ENCODE measurements at regions not wholly inside any gene's neighbourhood (a gene's known extent, or its start where the extent isn't known, plus 50 kb on each side); places are given as distances from the start of the nearest gene placed in this dataset.

DNA sequence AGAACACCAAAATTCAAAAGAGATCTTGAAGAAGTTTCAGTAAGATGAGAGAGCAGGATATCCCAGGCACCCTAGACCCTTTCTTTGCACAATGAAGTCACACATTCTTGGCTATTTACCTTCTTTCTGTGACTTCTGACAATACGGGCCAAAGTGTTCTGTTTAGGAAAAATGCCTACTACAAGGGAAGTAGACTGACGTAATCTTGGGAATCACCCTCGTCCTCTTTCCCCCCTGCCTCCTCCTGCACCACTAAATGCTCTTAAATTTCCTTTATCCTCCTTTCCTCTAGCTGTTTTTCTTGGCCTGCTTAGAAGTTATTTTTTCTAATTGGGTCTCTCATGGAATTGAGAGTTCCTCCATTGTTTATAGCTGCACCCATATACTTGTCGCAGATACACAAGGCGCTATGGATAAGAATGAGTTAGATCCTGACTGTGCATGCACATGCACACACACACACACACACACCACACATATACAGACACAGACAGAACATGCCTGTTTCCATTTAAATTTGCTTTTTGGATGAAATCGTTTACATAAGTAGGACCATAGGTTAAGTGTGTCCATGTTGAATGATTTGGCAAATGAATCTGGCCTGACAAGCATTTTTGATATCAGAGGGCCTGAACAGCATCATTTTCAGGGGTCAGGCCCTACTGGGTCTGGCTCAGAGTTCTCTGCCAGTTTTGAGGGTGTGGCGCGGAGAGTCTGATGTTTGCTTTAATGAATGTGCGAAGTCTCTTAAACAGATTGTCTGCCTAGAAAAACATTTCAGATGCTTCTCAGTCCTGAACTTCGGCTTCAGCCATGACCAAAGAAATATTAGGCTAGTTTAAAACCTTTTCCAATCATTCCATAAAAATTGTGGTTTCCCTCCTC lies 131.9 kb upstream of the NT5C1B start:
- no peak for DNase-seq (ENCODE audit: low read depth)

DNA sequence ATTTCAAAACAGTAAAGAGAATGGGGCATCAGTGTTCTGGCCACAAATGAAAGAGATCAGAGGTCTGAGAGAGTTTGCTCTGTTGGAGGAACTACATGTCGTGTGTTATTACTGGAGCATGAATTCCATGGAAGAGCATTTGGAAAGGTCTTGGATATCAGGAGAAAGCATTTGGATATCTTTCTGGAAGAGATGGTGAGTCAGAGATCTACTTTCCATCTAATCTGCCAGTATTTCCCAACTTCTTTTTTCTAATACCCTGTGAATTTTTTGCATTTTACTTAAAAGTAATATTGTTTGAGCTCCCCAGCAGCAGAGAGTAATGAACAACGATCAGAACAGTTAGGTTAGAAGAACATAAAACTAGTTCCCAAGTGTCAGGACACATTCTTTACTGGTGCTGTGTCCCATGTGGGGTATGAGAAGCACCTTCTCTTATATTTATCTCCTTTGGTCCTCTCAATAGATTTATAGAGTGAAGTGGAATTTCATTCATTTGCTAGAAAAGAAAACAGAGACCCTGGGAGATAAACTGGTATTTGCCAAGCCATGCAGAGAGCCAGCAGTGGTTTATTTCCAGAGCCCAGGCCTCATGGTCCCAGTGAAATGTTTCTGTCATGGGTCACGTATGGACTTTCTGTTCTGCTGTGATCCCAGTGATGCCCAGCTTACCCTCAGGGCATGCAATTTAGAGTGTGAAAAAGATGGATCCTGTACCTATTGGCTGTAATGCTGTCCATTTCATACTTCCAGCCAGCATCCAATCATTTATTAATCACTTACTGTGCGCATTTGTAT lies 130.8 kb upstream of the NT5C1B start:
- DNase-seq (ENCODE audit: low read depth): no peak

DNA sequence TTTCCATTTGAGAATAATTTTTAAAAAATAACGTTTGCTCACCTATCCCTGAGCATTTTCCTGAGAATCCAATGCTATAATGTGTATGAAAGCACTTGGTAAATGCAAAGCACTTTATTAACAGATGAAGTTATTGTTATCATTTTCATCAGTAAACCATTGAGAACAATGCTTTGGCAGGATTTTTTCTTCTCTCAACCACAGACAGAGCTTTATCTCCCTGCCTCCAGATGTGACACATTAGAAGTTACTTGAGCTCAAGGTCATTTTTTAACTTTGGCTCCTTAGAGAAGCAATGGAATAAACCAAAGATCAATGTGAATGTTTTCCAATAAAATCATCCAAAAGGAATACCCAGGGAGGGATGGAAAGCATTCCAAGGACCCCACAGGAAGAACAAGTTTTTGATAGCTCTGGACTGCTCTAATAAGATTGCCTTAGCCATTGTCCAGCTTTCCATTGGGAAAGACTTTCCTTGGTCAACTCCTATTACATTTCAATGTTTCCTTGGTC lies 118.9 kb upstream of the NT5C1B start:
- no peak for DNase-seq (ENCODE audit: low read depth)

DNA sequence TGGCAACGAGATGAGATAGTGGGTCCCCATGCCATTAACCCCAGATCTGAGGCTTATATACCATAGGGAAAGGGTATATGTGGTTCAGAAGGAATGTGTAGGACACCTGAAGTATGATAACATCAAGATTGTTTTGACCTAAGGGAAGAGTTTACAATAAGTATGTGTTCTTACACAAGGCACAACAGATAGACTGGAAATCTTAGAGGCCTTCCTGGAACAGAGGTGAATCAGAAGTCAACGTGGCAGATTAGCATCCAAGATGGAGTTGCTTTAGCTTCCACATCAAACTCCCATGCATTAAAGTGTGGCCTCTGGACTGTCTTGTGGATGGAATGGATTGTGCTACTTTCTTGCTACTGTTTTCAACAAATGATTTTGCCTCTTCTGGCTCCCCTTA lies 116.6 kb upstream of the NT5C1B start:
- no peak for DNase-seq (ENCODE audit: low read depth)

DNA sequence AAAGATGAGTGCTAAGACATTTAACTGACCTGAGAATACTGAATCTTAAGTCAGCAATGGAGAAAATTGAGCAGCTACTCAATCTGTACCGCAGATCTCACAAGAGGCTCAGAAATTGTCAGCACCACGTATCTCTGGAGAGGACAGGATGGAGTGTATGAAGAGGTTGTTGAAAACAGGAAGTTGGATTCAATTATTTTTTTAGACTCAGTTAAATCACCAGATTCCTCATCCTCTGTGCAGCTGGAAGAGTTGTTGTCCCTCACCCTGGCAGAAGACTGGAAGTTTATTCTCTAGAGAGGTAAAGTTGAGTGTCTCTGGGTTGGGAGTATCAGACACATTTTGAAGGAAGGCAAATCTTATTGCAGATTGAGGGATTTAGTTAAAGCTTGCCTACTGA lies 114.9 kb upstream of the NT5C1B start:
- no peak for DNase-seq (ENCODE audit: low read depth)

DNA sequence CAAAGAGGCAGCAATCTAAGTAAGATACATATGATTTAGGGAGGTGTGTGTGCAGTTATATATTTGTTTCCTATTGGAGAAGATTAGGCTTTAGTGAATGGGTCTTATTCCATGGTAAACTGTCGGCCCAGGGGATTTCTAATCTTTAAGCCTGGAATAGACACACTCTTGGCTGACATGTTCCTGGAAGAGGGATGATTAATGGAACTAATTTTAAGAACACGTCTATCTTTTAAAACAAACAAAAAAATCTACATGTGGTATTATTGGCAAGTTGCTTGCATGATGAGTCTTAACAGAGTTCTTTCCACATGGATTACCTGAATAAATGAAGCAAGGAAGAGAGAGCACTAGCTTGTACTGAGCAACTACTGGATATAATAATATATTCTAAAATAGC lies 114.2 kb upstream of the NT5C1B start:
- no peak for DNase-seq (ENCODE audit: low read depth)

DNA sequence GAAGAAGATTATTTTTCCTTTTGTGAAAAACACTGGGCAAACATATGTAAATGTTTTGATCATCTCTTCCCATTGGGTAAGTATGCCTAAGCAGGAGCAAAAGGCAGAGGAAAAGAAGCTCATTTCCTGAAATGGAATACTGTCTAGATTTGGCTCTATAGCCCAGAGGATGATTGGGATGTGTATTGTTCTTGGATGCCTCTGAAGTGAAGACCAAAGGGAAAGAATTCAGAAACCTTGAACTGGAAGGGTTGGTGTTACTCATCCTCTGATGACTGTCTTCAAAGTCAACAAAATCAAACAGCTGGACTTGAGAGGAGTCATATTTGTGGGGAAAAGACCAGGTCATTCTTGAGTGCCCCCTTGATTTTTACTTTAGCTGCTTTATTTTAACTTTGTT lies 112.6 kb upstream of the NT5C1B start:
- DNase-seq (ENCODE audit: low read depth): no peak

DNA sequence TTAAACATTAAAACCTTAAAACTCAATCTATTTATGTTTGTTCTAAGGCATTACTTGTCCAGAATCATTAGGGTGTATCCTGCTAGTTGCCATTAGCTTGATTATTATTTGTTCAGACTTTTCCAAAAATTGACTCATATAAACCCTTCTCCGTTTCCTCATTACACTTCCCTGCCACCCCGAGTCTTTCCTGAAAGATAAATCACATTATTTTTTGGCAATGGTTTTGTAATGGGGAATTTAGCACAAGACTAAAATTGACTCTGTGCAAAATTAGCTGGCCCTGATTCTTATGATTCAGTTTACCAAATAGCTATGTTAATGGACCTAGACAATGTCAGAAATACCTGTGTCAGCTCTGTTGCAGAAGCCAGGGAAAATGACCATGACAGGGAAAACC lies 112.2 kb upstream of the NT5C1B start:
- DNase-seq (ENCODE audit: low read depth): no peak

DNA sequence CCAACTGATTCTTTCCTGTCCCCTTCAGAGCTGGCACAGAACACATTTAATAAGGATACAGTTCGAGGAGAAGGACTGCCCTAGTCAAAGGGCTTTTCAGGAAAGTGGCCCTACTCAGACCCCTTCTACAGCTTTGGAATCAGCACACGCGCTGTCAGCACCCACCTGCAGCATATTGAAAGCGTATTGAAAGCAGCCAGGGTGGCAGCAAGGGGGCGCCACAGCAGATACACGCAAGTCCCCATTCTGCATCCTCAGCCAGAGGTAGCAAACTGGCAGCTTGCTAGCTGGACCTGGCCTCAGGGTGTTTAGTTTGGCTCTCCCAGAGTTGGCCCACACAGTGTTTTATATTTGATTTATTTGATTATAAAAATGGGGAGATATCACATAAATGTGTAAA lies 101.0 kb upstream of the NT5C1B start:
- DNase-seq (ENCODE audit: low read depth): no peak

DNA sequence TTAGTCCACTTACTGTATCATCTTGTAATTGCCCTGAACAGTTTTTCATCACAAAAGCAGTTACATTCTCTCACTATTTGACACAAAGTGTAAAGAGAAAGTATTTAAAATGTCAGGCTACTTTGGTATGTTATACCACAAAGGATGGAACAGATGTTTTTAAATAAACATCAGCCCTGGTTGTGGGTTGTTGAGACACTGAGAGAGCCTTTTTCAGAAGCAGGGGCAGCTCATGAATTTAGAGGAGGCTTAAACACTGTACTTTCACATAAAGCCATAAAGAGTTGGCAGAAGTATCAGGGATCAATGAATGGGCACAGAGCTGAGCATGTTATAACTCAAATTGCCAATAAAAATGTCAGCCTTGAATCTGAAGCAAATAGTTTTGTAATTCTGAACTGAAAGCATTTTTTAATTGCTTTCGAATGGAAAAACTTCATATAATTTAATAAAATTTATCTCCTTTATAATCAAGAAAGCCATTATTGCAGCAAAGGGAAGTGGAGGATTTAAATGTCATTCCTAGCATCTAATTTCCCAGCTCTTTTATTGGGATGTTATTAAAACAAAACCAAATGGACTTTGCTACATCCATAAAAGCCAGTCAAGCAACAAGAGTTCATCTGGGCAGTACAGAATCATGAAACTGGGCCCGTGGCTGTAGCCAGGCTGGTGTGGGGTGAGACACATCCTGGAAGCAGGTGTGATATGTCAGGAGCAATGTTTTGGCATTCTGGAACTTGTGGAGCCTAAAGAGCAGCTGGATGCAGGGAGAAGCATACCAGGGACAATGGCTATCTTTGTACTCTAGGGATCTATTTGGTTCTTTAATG lies 95.1 kb upstream of the NT5C1B start:
- no peak for DNase-seq (ENCODE audit: low read depth)

DNA sequence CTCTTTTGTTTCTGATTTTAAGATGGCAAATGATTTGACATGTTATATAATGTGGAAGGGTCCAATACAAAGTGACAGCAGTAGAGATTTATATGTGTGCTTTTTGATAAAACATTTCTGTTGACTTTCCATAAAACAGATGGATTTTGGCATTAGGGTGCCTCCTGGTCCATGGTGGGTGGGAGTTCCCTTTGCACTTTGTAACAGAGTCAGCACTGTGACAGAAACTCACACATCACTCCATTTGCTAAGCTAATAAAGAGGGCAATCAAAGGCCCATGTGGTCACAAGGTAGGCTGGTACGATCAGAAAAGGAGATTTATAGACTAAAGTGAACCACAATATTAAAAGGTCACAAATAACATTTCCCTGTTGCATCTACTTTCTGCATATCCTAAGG lies 93.3 kb upstream of the NT5C1B start:
- DNase-seq (ENCODE audit: low read depth): no peak

DNA sequence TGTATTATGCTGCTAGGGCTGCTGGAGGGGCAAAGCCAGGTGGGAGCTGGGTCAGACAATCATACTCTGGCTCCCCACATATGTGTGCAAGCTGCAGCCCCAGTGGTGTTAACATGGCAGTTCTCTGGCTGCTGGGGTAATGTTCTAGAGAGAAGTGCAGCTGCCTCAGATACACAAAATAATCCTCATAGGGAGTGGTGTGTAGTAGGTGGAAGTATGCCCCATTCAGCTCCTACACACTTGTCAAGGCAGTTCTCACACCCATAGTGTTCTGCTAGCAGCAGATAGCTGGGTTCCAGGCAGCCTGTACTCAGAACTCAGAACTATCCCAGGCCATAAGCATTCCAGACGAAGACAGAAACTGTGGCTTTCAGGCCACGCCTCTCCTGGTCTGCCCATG lies 87.9 kb upstream of the NT5C1B start:
- no peak for DNase-seq (ENCODE audit: low read depth)

DNA sequence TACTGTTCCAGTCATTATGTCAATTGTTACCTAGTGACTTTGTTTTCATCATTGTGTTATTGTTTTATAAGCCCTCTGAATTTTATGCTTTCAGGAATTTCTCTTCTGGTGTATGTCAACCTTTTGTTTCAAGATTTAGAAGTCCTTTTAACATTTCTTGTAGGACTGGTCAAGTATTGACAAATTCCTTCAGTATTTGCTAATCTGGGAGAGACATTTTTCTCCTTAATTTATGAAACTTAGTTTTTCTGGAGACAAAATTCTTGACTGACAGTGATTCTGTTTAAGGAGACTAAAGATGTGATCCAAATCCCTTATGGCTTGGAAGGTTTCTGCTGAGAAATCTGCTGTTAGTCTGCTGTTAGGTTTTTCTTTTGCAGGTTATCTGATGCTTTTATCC lies 84.9 kb upstream of the NT5C1B start:
- no peak for DNase-seq (ENCODE audit: low read depth)

DNA sequence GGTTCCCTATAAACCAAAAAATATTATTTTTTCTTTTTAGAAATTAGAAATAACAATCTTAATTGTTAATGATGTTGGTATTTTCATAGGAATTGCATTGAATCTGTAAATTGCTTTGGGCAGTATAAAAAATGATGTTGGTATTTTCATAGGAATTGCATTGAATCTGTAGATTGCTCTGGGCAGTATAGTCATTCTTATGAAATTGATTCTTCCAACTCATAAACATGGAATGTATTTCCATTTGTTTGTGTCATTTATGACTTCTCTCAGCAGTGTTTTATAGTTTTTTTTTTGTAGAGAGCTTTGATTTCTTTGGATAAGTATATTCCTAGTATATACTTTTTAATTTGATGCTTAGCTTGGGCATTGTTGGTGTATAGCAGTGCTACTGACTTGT lies 82.0 kb upstream of the NT5C1B start:
- no peak for DNase-seq (ENCODE audit: low read depth)

DNA sequence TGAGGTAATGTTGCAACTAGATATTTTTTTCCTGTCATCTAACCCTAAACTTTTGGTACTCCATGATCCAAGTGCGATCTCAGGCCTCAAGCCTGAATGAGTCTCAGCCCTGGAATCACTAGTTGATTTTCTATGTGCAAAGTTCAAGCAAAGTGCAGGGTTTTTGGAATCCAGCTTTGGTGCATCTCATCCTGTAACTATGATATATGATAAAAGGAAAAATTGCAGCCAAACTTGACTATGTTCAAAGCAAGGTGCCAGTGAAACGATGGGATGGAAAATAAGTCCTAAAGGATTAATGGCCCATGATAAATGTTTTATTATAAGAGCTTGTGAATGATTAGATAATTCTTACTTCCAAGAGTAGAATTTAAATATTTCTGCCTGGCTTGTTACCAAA lies 78.9 kb upstream of the NT5C1B start:
- DNase-seq (ENCODE audit: low read depth): no peak

DNA sequence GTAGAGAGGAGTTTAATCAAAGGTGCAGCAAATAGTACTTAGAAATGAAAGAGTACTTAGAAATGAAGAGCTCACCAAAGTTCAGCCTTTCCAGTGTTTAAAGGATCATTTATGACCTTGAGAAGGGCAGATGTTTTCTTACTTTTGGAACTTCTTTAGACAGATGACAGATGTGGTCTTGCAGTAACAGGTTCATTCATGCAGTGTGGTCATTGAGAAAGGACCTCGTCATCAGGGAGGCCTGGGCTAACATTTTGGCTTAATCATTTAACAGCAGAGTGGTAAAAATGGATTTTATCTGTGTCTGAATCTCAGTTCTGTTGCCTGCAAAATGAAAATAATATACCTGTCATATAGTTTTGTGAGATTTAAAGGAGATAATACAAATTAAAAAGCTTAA lies 75.1 kb upstream of the NT5C1B start:
- DNase-seq (ENCODE audit: low read depth): no peak

DNA sequence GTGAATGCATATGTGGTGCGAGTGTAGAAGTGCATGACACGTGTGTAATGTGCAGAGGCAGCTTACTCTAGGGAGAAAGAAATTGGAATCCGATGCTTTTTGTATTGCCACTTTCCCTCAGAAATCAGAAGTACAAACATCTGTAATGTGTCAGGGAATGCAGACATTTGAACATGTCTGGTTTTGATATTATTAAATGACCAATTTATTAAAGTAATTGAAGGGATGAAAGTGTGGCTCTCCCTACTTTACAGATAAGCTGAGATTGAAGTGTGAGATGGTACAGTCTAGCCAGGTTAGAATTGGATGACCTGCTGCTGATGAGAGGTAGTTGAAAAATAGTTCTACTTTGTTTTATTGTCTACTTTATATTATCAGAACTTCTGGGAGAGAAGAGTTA lies 74.5 kb upstream of the NT5C1B start:
- DNase-seq (ENCODE audit: low read depth): no peak

DNA sequence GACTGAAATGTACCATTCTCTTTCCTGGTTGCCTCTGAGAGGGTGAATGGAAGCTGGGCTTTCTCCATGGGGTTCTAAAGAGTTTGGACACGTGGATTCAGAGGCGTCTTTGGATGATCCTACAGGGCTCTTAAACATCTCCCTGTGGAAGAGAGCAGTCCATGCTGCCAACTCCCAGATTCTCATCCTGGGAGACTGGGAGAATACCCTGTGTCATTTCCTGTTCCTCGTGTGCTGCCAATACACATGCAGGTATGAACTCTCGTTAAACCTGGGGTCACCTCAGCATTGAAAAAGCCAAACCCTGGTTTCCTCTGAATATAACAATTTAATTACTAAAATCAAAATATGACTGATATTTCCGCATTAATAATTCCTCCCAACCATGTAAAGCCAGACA lies 73.3 kb upstream of the NT5C1B start:
- no peak for DNase-seq (ENCODE audit: low read depth)

DNA sequence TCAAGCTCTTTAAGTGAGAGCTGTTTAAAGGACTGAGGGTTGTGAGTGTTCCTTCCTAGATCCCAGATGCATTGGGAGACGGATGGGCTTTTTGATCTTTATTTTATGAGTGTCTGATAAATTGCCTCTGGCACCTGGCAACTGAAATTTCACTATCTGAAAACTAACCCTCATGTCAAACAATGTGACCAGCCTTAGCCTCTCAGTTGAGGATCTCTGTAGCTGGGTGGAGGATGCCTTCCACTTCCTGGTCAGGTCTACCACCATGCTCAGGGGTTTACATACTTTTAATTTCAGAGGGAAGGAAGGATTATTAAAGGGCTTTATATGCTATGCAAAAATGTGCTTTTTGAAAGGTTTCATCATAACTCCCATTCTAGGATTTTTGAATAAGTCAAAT lies 70.5 kb upstream of the NT5C1B start:
- DNase-seq (ENCODE audit: low read depth): no peak

DNA sequence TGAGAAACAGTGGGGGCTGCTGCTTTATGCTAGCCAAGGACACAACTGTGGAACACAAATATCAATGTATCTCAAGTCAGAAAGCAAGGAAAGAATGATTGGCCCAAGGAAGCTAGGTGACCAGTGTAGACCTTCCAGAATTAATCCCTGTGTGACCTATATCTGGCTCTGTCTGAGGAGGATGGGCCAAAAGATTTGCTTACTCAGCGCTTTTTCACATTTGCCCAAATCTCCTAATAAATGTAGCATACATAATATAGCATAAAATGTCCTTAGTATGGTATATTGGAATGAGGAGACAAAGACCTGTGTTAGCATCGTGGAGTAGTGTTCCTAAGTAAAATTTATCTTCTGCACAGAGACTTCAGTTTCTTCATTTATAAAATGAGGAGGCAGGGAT lies 66.7 kb upstream of the NT5C1B start:
- no peak for DNase-seq (ENCODE audit: low read depth)

DNA sequence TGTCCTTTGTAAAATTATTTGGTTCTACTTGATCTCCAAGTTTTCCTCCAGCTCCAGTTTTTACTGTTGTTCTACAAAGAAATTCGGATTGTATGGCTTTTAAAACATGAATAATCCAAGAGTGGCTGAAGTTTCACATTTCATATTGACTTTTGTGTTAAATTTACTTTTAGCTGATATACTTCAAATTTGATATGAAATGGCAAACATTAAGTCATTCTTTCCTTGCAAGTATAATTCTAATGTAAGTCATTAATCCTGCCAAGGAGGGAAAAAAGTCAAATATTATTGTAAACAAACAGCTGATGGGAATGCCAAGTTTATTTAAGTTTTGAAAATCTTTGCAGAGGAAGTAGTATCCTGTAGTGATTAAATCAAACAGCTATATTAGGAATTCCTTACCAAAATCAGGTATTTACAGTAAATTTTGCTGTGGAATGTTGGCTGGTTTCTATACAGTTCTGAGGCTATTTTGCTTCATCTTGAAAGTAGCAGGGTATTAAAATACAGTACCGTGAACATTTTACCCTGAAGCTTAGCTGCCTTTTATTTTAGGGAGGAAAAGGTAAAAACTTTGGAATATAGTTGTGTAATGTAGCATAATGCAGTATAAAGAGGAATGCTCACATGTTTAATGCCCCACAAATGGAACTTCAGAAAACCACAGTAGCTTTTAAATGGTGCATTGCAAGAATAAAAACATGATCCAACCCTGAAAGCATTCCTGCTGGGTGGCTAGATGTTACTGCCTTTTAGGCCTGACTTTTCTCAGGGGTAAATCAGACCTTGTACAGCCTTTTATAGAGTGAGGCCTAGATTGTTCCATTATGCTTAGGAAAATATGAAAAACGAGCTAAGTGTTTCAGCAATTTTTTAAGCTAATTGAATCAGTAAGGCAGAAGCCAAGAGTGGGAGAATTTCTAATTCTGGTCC lies 62.7 kb upstream of the NT5C1B start:
- no peak for DNase-seq (ENCODE audit: low read depth)
